Stimulated activated naive B cell treated with anti-CD40 and anti-IgM and Interleukin-4, amounts not matched to agents 10 μg/mL and 1 μg/mL and 100 μg/mL, for 72 hours (primary cell): ENCODE measurements at regions not wholly inside any gene's neighbourhood (a gene's known extent, or its start where the extent isn't known, plus 50 kb on each side); places are given as distances from the start of the nearest gene placed in this dataset.

Experiments used
- ATAC-seq, 2 donors: fragments of 150-1000 bp; cut with Tn5 transposase; replicated peaks; 2 replicates each; pipeline ENCODE4 v1.10.0; 2021; ENCODE audit warnings: moderate library complexity in 1 of 2
- DNase-seq: peaks from one replicate; pipeline ENCODE4 v3.0.0; 2021
- H3K27ac Mint-ChIP-seq: one replicate; pipeline ENCODE4 v1.8.0; 2022; ENCODE audit warnings: mild to moderate bottlenecking, mixed read lengths
- H3K27me3 Mint-ChIP-seq, 2 donors: one replicate each; pipeline ENCODE4 v1.8.0; 2022; ENCODE audit warnings: mixed read lengths in 2 of 2
- H3K36me3 Mint-ChIP-seq, 2 donors: one replicate each; pipeline ENCODE4 v1.8.0; 2022; ENCODE audit warnings: mixed read lengths in 2 of 2, mild to moderate bottlenecking in 1 of 2
- H3K4me1 Mint-ChIP-seq, 2 donors: one replicate each; pipeline ENCODE4 v1.8.0; 2022; ENCODE audit warnings: mixed read lengths in 2 of 2, mild to moderate bottlenecking in 1 of 2
- H3K4me3 Mint-ChIP-seq, 2 donors: one replicate each; pipeline ENCODE4 v1.8.0; 2022; ENCODE audit warnings: mild to moderate bottlenecking in 2 of 2, mixed read lengths in 2 of 2, moderate library complexity in 1 of 2
- H3K9me3 Mint-ChIP-seq, 2 donors: one replicate each; pipeline ENCODE4 v1.8.0; 2022; ENCODE audit warnings: mixed read lengths in 2 of 2, mild to moderate bottlenecking in 1 of 2

- no peaks in the 10 kb centered on the region for H3K27me3 Mint-ChIP-seq
- no peak for ATAC-seq
- DNase-seq = no peak
- no peak overlapping the region for H3K4me3 Mint-ChIP-seq
- H3K9me3 Mint-ChIP-seq = peaks cover 6 to 8% of the 10 kb centered on the region in 2 donors
- no peaks in the 10 kb centered on the region for H3K36me3 Mint-ChIP-seq
- H3K27ac Mint-ChIP-seq = no peak overlapping the region
- H3K4me1 Mint-ChIP-seq = no peaks in the 10 kb centered on the region
Measured at GRCh38 chr5:22938362-22938761, 85.2 kb upstream of the CDH12 start.

- no peak overlapping the region for H3K27ac Mint-ChIP-seq
- no peaks in the 10 kb centered on the region for H3K4me1 Mint-ChIP-seq
- no peak for ATAC-seq
- DNase-seq = no peak
- H3K9me3 Mint-ChIP-seq = peaks cover 11 to 14% of the 10 kb centered on the region in 2 donors
- H3K27me3 Mint-ChIP-seq = no peaks in the 10 kb centered on the region
- H3K4me3 Mint-ChIP-seq = no peak overlapping the region
- H3K36me3 Mint-ChIP-seq = no peaks in the 10 kb centered on the region
Measured at GRCh38 chr5:22928821-22929482, 75.8 kb upstream of the CDH12 start.

GRCh38 chr5:22926574-22926973, 73.4 kb upstream of the CDH12 start:
- no peaks in the 10 kb centered on the region for H3K27me3 Mint-ChIP-seq
- no peaks in the 10 kb centered on the region for H3K36me3 Mint-ChIP-seq
- no peaks in the 10 kb centered on the region for H3K4me1 Mint-ChIP-seq
- H3K27ac Mint-ChIP-seq = no peak overlapping the region
- ATAC-seq = no peak
- H3K9me3 Mint-ChIP-seq = peaks cover 6 to 7% of the 10 kb centered on the region in 2 donors
- no peak for DNase-seq
- H3K4me3 Mint-ChIP-seq = no peak overlapping the region

GRCh38 chr5:22918511-22918910, 65.4 kb upstream of the CDH12 start:
- ATAC-seq = no peak
- H3K4me1 Mint-ChIP-seq = no peaks in the 10 kb centered on the region
- H3K9me3 Mint-ChIP-seq = peaks cover 0 to 6% of the 10 kb centered on the region in 2 donors
- no peak overlapping the region for H3K4me3 Mint-ChIP-seq
- no peak overlapping the region for H3K27ac Mint-ChIP-seq
- no peaks in the 10 kb centered on the region for H3K36me3 Mint-ChIP-seq
- DNase-seq = no peak
- no peaks in the 10 kb centered on the region for H3K27me3 Mint-ChIP-seq

- Mint-ChIP-seq H3K36me3 (no peaks in the 10 kb centered on the region), H3K27me3 (no peaks in the 10 kb centered on the region), H3K4me3 (no peak overlapping the region), H3K27ac (no peak overlapping the region), H3K9me3 (peaks cover 0 to 4% of the 10 kb centered on the region in 2 donors), H3K4me1 (no peaks in the 10 kb centered on the region)
- DNase-seq = no peak
- ATAC-seq = no peak
Measured at GRCh38 chr5:22916393-22916792, 63.2 kb upstream of the CDH12 start.

- Mint-ChIP-seq H3K4me1 (no peaks in the 10 kb centered on the region), H3K27ac (no peak overlapping the region), H3K27me3 (no peaks in the 10 kb centered on the region), H3K9me3 (no peaks in the 10 kb centered on the region), H3K36me3 (no peaks in the 10 kb centered on the region), H3K4me3 (no peak overlapping the region)
- ATAC-seq (no peak), DNase-seq (no peak)
Measured at GRCh38 chr5:22911019-22911418, 57.9 kb upstream of the CDH12 start.

- ATAC-seq = no peak
- H3K4me1 Mint-ChIP-seq = no peaks in the 10 kb centered on the region
- no peak overlapping the region for H3K4me3 Mint-ChIP-seq
- no peaks in the 10 kb centered on the region for H3K27me3 Mint-ChIP-seq
- H3K9me3 Mint-ChIP-seq = no peaks in the 10 kb centered on the region
- H3K36me3 Mint-ChIP-seq = no peaks in the 10 kb centered on the region
- H3K27ac Mint-ChIP-seq = no peak overlapping the region
- no peak for DNase-seq
Measured at GRCh38 chr5:22910523-22910922, 57.4 kb upstream of the CDH12 start.

- ATAC-seq (no peak), DNase-seq (no peak)
- Mint-ChIP-seq H3K4me3 (no peak overlapping the region), H3K36me3 (no peaks in the 10 kb centered on the region), H3K9me3 (no peaks in the 10 kb centered on the region), H3K4me1 (no peaks in the 10 kb centered on the region), H3K27me3 (no peaks in the 10 kb centered on the region), H3K27ac (no peak overlapping the region)
Measured at GRCh38 chr5:22908586-22908985, 55.4 kb upstream of the CDH12 start.

GRCh38 chr5:22908129-22908528, 55.0 kb upstream of the CDH12 start:
- Mint-ChIP-seq H3K36me3 (no peaks in the 10 kb centered on the region), H3K27me3 (no peaks in the 10 kb centered on the region), H3K4me3 (no peak overlapping the region), H3K27ac (no peak overlapping the region), H3K9me3 (no peaks in the 10 kb centered on the region), H3K4me1 (no peaks in the 10 kb centered on the region)
- no peak for ATAC-seq
- DNase-seq = no peak
